ENCODE measurements at regions not wholly inside any gene's neighbourhood (a gene's known extent, or its start where the extent isn't known, plus 50 kb on each side); places are given as distances from the start of the nearest gene placed in this dataset.

GRCh38 chrX:1885116-1885515 is 270.3 kb downstream of the ASMT start:
- TF ChIP-seq ZNF501 (CRISPR knock-in tag; IDR thresholded peaks at IDR 0.05) (no peak), SMYD3 (CRISPR knock-in tag; IDR thresholded peaks at IDR 0.05) (no peak), ETV6 (CRISPR knock-in tag; conservative IDR thresholded peaks at IDR 0.05) (no peak), TCF12 (IDR thresholded peaks at IDR 0.05) (no peak), TCF12 (CRISPR knock-in tag; IDR thresholded peaks at IDR 0.05) (no peak), PATZ1 (CRISPR knock-in tag; IDR thresholded peaks at IDR 0.05) (no peak), THAP7 (CRISPR knock-in tag; IDR thresholded peaks at IDR 0.05) (no peak), ZBTB43 (CRISPR knock-in tag; conservative IDR thresholded peaks at IDR 0.05) (no peak), ZNF747 (CRISPR knock-in tag; IDR thresholded peaks at IDR 0.05; ENCODE audit: borderline replicate concordance) (no peak), ZNF292 (CRISPR knock-in tag; IDR thresholded peaks at IDR 0.05; ENCODE audit: borderline replicate concordance, low read depth) (no peak), KLF11 (CRISPR knock-in tag; IDR thresholded peaks at IDR 0.05) (no peak), MAX (IDR thresholded peaks at IDR 0.05) (no peak), POLR2A (IDR thresholded peaks at IDR 0.05; ENCODE audit: insufficient read depth in 1 of 2, low read depth in 2 of 2, low read length in 2 of 2) (no peak), YY1 (IDR thresholded peaks at IDR 0.05; ENCODE audit: insufficient read depth, insufficient replicate concordance, low read depth, low read length) (no peak)
- TF ChIP-seq, protein P1, sequence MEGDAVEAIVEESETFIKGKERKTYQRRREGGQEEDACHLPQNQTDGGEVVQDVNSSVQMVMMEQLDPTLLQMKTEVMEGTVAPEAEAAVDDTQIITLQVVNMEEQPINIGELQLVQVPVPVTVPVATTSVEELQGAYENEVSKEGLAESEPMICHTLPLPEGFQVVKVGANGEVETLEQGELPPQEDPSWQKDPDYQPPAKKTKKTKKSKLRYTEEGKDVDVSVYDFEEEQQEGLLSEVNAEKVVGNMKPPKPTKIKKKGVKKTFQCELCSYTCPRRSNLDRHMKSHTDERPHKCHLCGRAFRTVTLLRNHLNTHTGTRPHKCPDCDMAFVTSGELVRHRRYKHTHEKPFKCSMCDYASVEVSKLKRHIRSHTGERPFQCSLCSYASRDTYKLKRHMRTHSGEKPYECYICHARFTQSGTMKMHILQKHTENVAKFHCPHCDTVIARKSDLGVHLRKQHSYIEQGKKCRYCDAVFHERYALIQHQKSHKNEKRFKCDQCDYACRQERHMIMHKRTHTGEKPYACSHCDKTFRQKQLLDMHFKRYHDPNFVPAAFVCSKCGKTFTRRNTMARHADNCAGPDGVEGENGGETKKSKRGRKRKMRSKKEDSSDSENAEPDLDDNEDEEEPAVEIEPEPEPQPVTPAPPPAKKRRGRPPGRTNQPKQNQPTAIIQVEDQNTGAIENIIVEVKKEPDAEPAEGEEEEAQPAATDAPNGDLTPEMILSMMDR (CRISPR knock-in tag; IDR thresholded peaks at IDR 0.05), result no peak

All from HepG2 (cell line).